ENCODE measurements at regions not wholly inside any gene's neighbourhood (a gene's known extent, or its start where the extent isn't known, plus 50 kb on each side); places are given as distances from the start of the nearest gene placed in this dataset.
"Not testable (repeated sequence)": the region's sequence is repeated elsewhere in the genome, so short reads cannot be mapped to it uniquely, and the experiment has no call there.

DNA sequence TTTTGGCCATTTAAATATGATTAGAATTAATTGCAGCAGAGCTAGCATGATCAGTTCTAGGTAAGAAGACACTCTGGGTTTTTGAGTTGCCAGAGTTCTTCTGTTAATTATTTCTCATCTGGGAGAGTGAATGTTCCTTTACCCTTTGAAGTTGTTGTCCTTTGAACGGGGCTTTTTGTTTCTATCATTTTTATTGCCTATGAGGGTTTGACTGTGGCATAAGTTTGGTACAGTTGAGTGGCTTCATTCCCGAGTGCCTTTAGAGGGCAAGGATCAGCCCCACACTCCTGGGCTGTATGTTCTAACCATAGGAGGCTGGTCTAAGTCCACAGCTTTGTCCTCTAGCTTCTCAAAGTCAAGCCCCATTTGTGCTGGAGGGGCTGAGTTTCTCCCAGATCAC is 804.3 kb downstream of the KCNJ3 start:
- DNase-seq: no peak

DNA sequence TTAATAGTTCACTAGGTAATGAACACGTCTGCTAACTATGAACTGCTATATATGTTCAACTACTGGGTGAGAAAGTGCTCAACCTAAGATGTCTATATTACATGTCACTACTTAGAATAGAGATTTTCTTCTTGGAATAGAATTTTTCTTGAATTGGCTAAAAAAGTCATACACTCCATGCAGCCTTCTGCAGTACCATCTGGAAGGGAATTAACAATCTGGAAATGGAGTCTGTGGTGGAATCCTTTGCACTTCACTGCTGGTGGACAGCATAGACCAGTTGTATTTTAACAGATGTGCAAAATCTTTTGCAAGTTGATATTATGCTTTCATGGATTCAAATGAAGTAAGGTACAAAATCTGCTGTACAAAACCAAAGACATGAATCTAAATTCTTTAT is 799.6 kb downstream of the KCNJ3 start:
- DNase-seq: no peak

DNA sequence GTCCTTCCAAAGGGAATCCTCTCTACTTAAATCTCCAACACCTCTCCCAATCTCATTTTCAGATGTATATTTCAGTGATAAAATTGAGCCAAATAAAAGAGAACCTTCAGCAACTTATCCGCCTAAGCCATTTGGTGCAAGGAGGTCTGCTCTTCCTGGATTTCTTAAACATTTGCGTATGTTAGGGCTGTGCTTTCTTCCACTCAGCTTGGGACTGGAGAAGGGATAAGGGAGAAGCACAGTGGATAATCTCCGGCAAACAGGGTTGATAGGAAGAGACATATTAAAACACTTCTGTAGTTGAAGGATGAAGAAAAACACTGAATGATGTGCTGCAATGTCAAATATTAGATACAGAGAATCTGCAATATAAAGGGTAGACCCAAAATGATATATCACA is 796.2 kb downstream of the KCNJ3 start:
- no peak for DNase-seq

GRCh38 chr2:155485141-155485842 is 786.8 kb downstream of the KCNJ3 start:
- no peak for DNase-seq

GRCh38 chr2:155481141-155481540 is 782.6 kb downstream of the KCNJ3 start:
- no peak for DNase-seq

GRCh38 chr2:155472018-155472417 is 773.5 kb downstream of the KCNJ3 start:
- not testable (repeated sequence) for DNase-seq

DNA sequence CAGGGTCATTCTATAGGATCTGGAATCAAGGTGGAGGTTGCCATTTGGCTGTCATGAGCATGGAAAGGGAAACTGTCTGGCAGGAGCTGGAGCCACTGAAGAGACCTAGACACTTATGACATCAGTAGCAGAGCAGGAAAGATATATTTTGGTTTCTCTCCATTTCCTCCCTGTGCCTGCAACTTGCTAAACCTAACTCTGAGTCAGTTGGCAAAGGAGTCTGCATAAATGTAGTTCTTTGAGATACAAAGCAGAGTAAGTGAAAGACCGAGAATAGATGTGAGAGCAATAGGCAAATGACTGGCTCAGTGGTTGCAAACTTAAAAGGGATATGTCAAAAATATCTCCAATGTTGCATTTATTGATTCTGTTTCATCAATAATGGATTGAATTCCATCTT is 757.7 kb downstream of the KCNJ3 start:
- no peak for DNase-seq

- DNase-seq: no peak
These were observed 744.4 kb downstream of the KCNJ3 start for GRCh38 chr2:155442755-155443372.

- no peak for DNase-seq
These were observed 743.6 kb downstream of the KCNJ3 start for GRCh38 chr2:155442088-155442487.

DNA sequence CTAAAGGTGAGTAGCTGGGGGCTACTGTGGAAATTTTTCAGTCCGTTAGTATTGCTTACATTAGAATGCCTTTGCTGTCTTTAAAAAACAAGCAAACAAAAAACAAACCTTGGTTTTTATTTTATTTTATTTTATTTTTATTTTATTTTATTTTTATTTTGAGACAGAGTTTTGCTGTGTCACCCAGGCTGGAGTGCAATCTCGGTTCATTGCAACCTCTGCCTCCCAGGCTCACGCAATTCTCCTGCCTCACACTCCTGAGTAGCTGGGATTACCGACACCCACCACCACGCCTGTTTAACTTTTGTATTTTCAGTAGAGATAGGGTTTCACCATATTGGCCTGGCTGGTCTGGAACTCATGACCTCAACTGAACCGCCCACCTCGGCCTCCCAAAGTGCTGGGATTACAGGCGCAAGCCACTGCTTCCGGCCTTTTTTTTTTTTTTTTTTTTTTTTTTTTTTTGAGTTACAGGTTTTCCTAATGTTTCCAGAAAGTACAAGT is 732.6 kb downstream of the KCNJ3 start:
- no peak for DNase-seq

GRCh38 chr2:155427470-155427869 is 729.0 kb downstream of the KCNJ3 start:
- DNase-seq: no peak

DNA sequence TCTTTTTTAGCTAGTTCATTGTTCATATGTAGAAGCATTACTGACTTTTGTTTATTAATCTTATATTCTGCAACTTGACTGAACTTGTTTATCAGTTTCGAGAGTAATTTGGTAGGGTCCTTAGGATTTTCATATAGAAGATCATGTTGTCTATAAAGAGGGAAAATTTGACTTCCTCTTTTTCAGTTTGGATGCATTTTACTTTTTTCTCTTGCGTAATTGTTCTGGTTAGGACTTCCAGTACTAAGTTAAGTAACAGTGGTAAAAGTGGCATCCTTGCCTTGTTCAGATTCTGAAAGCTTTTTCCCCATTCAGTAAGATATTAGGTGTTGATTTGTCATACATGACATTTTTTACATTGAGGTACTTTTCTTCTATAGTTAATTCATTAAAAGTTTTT is 726.0 kb downstream of the KCNJ3 start:
- no peak for DNase-seq

DNA sequence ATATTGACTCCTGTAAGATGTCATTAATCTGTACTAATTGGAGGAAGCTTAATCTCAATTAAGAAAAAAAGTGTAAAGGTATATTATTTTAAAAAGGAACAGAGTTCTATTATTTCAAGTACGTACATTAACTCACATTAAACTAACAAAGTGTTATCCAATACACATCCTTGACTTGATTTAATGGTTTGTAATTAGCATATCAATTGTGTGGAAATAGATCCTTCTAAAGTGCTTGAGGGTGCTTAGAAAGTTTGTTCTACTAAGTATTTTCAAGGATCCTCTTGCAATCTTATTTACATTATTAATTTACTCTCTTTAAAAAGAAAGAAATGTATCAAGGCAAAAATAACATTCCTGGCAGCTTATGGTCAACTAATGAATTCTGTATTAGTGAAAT is 720.3 kb downstream of the KCNJ3 start:
- DNase-seq: no peak

DNA sequence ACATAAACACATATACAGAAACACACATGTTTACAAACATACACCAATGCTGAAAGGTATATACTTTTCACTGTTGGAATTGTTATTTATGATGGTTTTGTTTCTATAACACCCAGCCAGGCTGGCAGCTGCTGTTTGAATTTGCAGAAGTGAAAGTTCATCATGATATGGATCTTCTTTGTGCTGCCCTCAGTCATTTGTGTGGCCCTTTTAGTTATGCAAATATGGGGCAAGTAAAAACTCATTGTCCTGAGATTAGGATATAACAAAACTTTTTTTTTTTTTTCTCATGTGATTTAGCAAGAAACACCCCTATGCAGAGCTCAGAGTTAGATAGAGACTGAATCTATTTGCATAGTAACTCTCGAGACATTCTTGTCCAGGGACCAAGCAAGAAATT is 714.1 kb downstream of the KCNJ3 start:
- no peak for DNase-seq

GRCh38 chr2:155404433-155405002 is 706.0 kb downstream of the KCNJ3 start:
- no peak for DNase-seq

GRCh38 chr2:155393406-155393805 is 694.9 kb downstream of the KCNJ3 start:
- DNase-seq: no peak

DNA sequence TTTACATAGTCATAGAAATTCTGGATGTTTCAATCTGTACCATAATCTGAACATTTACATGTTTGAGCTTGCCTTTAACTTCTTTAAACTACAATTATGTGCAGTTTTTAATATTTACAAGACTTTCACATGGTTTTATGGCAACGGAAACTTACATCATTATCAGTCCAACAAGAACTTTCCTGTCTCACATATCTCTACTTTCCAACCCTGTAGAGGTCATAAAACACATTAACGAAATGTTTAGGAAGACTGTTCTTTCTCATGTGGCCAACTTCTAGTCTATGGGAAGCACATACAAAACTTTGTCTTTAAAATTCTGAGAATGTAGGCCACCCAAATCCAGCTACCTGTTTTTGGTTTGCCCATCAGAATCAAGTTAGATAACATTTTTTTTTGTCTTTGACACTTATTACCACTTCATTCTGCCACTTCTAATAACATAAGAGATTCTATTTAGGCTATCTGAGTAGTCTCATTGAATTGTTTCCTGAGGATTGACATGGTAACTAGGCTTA is 693.2 kb downstream of the KCNJ3 start:
- DNase-seq: no peak

DNA sequence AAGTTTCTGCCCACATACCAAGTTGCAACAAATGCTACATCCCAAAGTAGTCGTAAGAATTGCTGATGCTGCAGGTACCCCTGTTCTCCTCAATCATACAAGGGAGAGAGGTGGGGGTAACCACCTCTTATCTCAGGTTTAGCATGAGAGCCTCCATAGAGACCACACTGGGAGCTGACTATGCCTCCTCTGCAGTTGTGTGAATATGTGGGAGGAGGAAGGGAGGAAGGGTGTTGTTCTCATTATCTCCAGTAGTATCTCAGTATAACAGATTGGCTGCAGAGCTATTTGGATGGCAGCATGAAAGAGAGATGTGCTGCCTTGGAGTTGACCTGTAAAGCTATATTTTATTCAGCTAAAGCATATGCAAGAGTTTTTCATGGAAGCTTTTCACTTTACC is 690.7 kb downstream of the KCNJ3 start:
- DNase-seq: no peak

- DNase-seq: no peak
These were observed 686.1 kb downstream of the KCNJ3 start for GRCh38 chr2:155384555-155385123.

GRCh38 chr2:155382776-155383175 is 684.3 kb downstream of the KCNJ3 start:
- DNase-seq: no peak

GRCh38 chr2:155381436-155381835 is 682.9 kb downstream of the KCNJ3 start:
- DNase-seq: no peak

- DNase-seq: no peak
These were observed 681.0 kb downstream of the KCNJ3 start for GRCh38 chr2:155379494-155379893.

GRCh38 chr2:155377931-155378444 is 679.5 kb downstream of the KCNJ3 start:
- DNase-seq: no peak

GRCh38 chr2:155377266-155377680 is 678.8 kb downstream of the KCNJ3 start:
- DNase-seq: no peak
